K562 (cell line): ENCODE measurements at regions not wholly inside any gene's neighbourhood (a gene's known extent, or its start where the extent isn't known, plus 50 kb on each side); places are given as distances from the start of the nearest gene placed in this dataset.

Experiments
- CCAR2 ChIP-seq: fragments of 200-400 bp; formaldehyde crosslinking; IDR thresholded peaks from 2 replicates; pipeline ENCODE4 v1.6.1; 2017; ENCODE audit warnings: mild to moderate bottlenecking, low read depth, low read length
- CHD2 ChIP-seq: IDR thresholded peaks from 2 replicates; pipeline ENCODE4 v1.6.1; 2011; ENCODE audit warnings: low read depth, low read length
- CLOCK ChIP-seq: fragments of 250-450 bp; sonication (Bioruptor Pico); IDR thresholded peaks from 2 replicates; pipeline ENCODE4 v1.4.0; 2020; ENCODE audit warnings: mild to moderate bottlenecking, moderate library complexity, borderline replicate concordance
- CTCF ChIP-seq, 3 experiments: IDR thresholded peaks in 2 of 3; conservative IDR thresholded peaks in 1 of 3; 2 replicates each; pipeline ENCODE4 v1.5.1; 2011 to 2012; ENCODE audit warnings: low read length in 3 of 3, mild to moderate bottlenecking in 3 of 3, control low read depth in 2 of 3, improper control_type of control experiment in 1 of 3, inconsistent platforms in 1 of 3, low read depth in 1 of 3, mixed read lengths in 1 of 3, moderate library complexity in 1 of 3; ENCODE audit not compliant: insufficient read depth in 2 of 3
- EHMT2 ChIP-seq: fragments of 450-650 bp; IDR thresholded peaks from 2 replicates; pipeline ENCODE4 v1.6.1; 2018; ENCODE audit warnings: antibody characterized with exemption
- MYC ChIP-seq, 2 experiments: fragments of 250-450 bp in 1 of 2; sonication (Bioruptor Pico) in 1 of 2; IDR thresholded peaks; 2 replicates each; pipeline versions ENCODE4 v1.5.1 to v1.6.1; 2012 to 2021; ENCODE audit warnings: low read depth in 2 of 2, borderline replicate concordance in 1 of 2, improper control_type of control experiment in 1 of 2, low read length in 1 of 2, mild to moderate bottlenecking in 1 of 2, moderate library complexity in 1 of 2
- POLR2AphosphoS5 ChIP-seq: IDR thresholded peaks from 2 replicates; pipeline ENCODE4 v1.6.1; 2011; ENCODE audit warnings: mild to moderate bottlenecking, low read depth, low read length, moderate library complexity; ENCODE audit not compliant: control insufficient read depth, insufficient read depth
- SRF ChIP-seq, 2 experiments: fragments of 250-450, 450-650 bp in 1 of 2; sonication (Bioruptor Pico) in 1 of 2; sonication (generic) in 1 of 2; formaldehyde crosslinking; IDR thresholded peaks; 2 replicates each; pipeline versions ENCODE4 v1.5.0 to v1.5.1; 2020 to 2022; ENCODE audit warnings: mild to moderate bottlenecking in 1 of 2, missing genetic modification reagents in 1 of 2
- TCF7 ChIP-seq: sonication (generic); IDR thresholded peaks from 2 replicates; pipeline ENCODE4 v1.6.1; 2016; ENCODE audit warnings: antibody characterized with exemption, borderline replicate concordance
- ZBTB11 ChIP-seq, 3 experiments: fragments of 200-800 bp in 1 of 3; fragments of 250-450 bp in 1 of 3; fragments of 450-650 bp in 1 of 3; sonication (Bioruptor Pico) in 1 of 3; sonication (Bioruptor generic) in 1 of 3; formaldehyde crosslinking in 1 of 3; IDR thresholded peaks; 2 replicates each; pipeline versions ENCODE4 v1.6.1 to v1.8.0; 2016 to 2022; ENCODE audit warnings: mild to moderate bottlenecking in 2 of 3, missing genetic modification characterization in 2 of 3, missing compliant biosample characterization in 1 of 3, moderate library complexity in 1 of 3
- ZSCAN32 ChIP-seq: fragments of 450-650 bp; formaldehyde crosslinking; IDR thresholded peaks from 2 replicates; pipeline ENCODE4 v1.4.0; 2020; ENCODE audit warnings: mild to moderate bottlenecking, moderate library complexity

- TF ChIP-seq CLOCK (CRISPR knock-in tag): no peak
- TF ChIP-seq POLR2AphosphoS5: no peak
- TF ChIP-seq CTCF (IDR thresholded peaks at IDR 0.05 in 2 of 3, conservative IDR thresholded peaks at IDR 0.05 in 1 of 3; ENCODE audit: insufficient read depth in 2 of 3, low read depth in 1 of 3, low read length in 3 of 3): no peak
- TF ChIP-seq CCAR2: no peak
- TF ChIP-seq ZSCAN32 (CRISPR knock-in tag): no peak
- TF ChIP-seq MYC (IDR thresholded peaks at IDR 0.05; ENCODE audit: low read depth, low read length): no peak
- TF ChIP-seq MYC (CRISPR knock-in tag; IDR thresholded peaks at IDR 0.05; ENCODE audit: borderline replicate concordance, low read depth): no peak
- no peak for TF ChIP-seq EHMT2
- no peak for TF ChIP-seq SRF (CRISPR knock-in tag; IDR thresholded peaks at IDR 0.05)
- no peak for TF ChIP-seq ZBTB11 (CRISPR knock-in tag; IDR thresholded peaks at IDR 0.05)
- no peak for TF ChIP-seq TCF7
- no peak for TF ChIP-seq CHD2
These were observed 152.1 kb upstream of the KYNU start for GRCh38 chr2:142725386-142725785.
